Amniotic epithelial cell (primary cell): ENCODE measurements at regions not wholly inside any gene's neighbourhood (a gene's known extent, or its start where the extent isn't known, plus 50 kb on each side); places are given as distances from the start of the nearest gene placed in this dataset.
"Not testable (repeated sequence)": the region's sequence is repeated elsewhere in the genome, so short reads cannot be mapped to it uniquely, and the experiment has no call there.

ENCODE experiments used
- DNase-seq: peaks from one replicate; pipeline ENCODE4 v3.0.0-alpha.2; 2010; ENCODE audit warnings: low read depth

DNA sequence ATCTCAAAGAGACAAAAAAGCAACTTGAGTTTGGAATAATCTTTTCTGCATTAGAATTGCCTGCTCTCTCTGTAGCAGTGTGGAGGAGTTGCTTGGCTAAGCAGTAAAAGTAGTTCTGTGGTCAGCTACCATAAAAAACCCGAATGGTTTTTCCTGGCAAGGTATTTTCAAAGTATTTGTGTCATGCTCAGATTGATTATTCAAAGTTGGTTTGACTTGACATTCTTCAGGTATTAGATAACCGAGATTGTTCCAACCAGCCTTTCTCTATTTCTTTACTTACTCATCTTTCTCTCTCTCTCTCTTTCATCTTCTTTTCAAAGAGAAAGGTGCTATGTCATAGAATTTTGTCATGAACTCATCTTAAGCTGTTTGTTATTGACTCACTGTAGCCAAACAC, 404.9 kb downstream of the CPS1 start:
- peak; percentile 87 for DNase-seq

DNA sequence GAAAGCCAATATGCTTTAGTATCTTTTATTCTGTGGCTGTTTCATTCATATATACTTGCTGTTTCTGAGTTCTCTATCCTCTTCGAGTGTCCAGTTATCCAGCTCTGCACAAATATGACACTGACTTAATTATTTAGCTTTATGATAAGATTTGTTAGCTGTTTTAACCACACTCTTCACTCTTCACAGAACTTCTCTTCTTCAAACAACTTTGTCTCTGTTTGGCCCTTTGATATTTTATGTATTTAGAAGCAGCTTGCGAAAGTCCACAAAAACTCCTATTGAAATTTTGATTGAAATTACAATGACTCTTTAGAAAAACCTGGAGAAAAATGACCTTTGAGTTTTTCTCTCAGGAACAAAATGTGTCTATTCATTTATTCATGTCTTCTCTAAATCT, 407.0 kb downstream of the CPS1 start:
- no peak for DNase-seq

DNA sequence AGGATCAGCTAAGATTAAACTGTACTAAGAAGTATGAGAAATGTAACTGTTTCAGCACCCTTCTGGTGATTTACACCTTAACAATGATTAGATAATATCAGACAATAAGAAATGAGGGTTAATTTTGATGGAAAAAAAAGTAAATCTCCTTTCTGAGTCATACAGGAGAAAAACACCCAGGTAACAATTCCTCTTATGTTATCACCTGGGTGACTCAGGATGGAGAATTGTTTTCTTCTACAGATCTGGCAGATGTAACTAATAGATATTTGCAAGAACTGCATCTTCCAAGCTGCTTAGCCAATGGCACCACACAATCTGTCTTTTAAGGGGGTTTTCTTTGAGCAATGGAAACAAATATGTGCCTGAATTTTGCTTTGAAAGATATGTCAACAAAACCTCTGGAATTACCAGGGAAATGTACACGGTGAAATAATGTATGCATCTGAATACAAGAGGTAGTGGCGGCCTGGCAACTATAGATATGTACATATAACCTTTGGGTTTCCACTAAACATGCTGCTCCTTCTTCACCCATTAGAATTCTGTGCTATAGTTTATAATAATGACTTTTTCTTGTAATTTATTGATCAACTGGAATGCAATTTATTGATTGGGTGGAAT, 407.9 kb downstream of the CPS1 start:
- no peak for DNase-seq

DNA sequence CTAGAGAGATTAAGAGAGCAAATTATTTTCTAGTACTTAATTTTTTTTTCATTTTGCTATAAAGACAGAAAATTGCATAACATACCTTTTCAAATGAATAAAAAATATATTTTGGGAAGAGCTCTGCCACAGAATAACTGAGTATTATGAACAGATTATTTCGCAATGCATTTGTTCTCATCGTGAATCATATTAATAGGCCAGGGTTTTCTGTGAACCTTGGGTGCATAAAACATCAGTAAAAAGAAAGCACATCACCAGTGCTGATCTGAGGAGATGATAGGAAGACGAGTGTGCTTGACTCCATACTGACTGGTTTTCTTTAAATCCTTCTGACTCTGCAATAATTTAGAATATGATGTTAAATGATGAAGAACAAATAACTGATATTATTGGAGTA, 409.1 kb downstream of the CPS1 start:
- peak; percentile 82 for DNase-seq

GRCh38 chr2:210966330-210966729, 409.9 kb downstream of the CPS1 start:
- no peak for DNase-seq

- no peak for DNase-seq
Observed at GRCh38 chr2:210971431-210971830, 415.0 kb downstream of the CPS1 start.

DNA sequence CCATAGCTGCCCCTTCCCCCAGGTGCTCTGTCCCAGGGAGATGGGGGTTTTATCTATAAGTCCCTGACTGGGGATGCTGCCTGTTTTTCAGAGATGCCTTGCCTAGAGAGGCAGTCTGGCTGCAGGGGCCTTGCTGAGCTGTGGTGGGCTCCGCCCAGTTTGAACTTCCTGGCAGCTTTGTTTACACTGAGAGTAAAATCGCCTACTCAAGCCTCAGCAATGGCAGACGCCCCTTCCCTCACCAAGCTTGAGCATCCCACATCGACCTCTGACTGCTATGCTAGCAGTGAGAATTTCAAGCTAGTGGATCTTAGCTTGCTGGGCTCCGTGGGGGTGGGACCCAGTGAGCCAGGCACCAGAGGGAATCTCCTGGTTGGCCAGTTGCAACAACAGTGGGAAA, 430.4 kb downstream of the CPS1 start:
- DNase-seq, result not testable (repeated sequence)

DNA sequence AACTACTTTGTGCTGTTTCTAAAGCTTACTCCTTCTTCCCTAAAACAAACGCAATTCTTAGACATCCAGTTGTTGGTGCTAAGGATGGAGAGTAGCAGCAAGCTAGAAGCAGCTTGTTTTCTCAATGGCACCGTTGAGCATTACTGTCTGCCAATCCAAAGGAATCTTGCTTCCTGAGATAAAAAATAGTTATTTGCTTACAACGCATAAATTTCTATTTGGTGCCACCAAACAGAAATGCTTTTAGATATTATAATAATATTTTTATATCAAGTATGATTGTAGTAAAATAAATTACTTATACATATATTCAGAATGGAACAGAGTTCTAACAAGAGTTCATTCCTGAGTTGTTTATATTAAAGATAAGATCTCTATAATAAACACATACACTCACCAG, 434.7 kb downstream of the CPS1 start:
- no peak for DNase-seq

DNA sequence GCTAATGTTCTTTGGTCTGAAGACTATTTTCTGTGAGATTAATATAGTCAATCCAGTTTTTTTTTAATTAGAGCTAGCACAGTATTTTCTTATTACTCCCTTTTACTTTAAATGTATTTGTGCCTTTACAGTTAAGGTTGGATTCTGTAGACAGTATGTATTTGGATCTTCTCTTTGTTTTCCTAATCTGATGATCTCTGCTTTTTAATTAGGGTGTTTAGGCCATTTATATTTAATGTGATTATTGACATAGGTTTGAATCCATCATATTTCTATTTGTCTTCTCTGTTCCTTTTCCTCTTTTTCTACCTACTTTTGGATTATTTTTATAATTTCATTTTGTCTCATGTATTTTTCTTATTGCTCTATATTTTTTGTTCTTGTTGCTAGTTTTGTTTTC, 437.7 kb downstream of the CPS1 start:
- DNase-seq, result no peak

- peak; percentile 7 for DNase-seq
Observed at GRCh38 chr2:210997373-210997772, 441.0 kb downstream of the CPS1 start.

GRCh38 chr2:210998334-210998733, 441.9 kb downstream of the CPS1 start:
- no peak for DNase-seq

- DNase-seq, result no peak
Observed at GRCh38 chr2:211014376-211014775, 458.0 kb downstream of the CPS1 start.

- DNase-seq, result no peak
Observed at GRCh38 chr2:211014906-211015305, 458.5 kb downstream of the CPS1 start.

- DNase-seq, result not testable (repeated sequence)
Observed at GRCh38 chr2:211025089-211025488, 468.7 kb downstream of the CPS1 start.

GRCh38 chr2:211026109-211026508, 469.7 kb downstream of the CPS1 start:
- DNase-seq, result no peak

DNA sequence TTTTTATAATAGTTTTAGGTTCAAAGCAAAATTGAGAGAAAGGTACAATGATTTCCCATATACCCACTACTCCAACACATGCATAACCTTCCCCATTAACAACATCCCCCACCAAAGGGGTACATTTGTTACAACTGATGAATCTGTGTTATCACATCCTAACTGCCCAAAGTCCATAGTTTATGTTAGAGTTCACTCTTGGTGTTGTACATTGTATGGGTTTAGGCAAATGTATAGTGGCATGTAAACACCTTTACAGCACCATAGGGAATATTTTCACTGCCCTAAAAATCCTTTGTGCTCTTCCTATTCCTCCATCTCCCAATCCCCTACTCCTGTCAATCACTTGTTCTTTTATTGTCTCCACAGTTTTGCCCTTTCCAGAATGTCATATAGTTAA, 471.6 kb downstream of the CPS1 start:
- DNase-seq, result no peak

- peak; percentile 9 for DNase-seq
Observed at GRCh38 chr2:211033765-211034164, 477.4 kb downstream of the CPS1 start.

GRCh38 chr2:211035548-211036185, 479.3 kb downstream of the CPS1 start:
- peak; percentile 38 for DNase-seq

DNA sequence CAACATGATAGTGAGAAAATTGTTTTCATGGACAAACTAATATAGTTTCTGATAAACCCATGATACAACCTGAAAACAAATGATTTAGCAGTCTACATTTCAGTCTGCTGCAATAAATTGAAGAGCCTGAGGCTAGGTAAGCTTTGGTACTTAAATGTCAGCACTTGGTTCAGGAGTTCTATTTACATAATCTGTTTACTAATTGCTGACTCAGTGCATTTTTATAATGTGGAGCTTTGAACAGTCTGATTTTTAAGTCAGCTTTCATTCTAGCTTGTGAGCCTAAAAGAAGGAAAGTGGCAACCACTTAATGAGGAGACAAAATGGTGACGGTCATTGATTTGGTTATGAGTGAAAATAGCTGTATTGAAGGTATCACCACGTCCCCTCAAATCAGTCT, 488.6 kb downstream of the CPS1 start:
- DNase-seq, result no peak

GRCh38 chr2:211049321-211050018, 493.1 kb downstream of the CPS1 start:
- no peak for DNase-seq

DNA sequence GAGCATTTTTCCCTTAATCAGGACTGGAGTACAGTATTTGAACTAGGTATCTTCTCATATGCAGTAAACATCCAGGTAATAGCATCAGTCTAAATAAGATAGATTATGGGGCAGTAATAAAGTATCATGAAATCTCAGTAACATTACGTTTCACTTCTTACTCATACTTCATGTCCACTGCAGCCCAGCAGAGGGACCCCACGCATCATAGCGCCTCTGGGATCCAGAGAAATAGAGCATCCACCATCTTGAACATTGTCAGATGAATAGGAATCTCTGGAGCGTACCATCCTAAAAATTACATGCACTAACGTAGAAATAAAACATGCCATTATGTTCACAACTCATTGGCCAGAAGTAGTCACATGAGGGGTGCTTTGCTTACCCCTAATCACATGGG, 499.0 kb downstream of the CPS1 start:
- peak; percentile 1 for DNase-seq

DNA sequence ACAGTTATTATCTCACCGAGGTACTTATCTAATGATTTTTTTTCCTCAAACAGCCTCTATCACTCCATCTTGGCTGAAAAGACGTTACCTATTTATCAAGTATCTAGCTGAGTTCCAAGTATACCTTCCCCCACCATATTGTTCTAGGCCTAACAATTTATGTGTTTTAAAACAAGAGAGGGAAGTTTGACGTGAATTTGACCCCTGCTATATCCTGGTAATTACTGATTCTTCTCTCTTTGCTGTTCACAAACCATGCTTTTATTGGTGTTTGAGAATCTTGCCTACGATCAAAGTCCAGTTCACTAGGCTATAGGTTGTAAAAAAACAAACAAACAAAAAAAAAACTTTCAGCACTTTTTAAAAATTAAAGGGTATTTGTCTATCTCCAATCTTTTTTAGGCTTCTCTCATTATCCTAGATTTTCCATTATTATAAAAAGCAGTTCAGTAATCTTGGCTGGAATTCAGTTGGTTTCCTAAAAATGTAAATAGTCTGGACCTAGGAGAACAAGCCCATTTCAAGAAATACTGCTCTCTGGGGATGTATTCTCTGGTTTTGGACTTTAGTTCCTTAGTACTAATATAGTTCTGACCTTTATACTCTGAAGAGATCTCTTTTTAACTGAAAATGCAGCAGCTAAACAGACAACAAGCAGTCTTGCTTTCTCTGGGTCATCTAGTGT, 505.4 kb downstream of the CPS1 start:
- no peak for DNase-seq

DNA sequence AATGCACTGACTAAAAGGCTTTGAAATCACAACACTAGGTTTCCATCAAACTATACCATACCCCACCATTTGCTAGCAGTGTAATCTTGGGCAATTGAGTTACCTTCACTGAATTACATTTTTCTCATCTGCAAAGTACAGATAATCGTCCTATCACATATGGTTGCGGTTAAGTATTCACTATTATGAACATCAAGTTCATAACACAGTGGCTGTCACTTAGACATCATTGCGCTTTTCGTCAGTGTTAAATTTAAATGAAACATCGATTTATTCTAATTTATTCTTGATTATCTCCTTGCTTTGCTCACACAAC, 505.9 kb downstream of the CPS1 start:
- DNase-seq, result no peak
